ENCODE measurements at regions not wholly inside any gene's neighbourhood (a gene's known extent, or its start where the extent isn't known, plus 50 kb on each side); places are given as distances from the start of the nearest gene placed in this dataset.

GRCh38 chr10:78262860-78263259 is 229.2 kb downstream of the RPS24 start:
- 95% methylated on average over 8 of the region's 8 CpGs for WGBS (ENCODE audit: low lambda C conversion rate)
- Histone ChIP-seq H2AFZ (ENCODE audit: low read depth) (no peak overlapping the region; the same call in 1 of the 2 replicates), H3K4me3 (ENCODE audit: low read depth in 2 of 2, low read length in 1 of 2) (no peak overlapping the region), H3K27ac (ENCODE audit: low read depth in 2 of 2, low read length in 1 of 2) (peak overlapping the region in 1 of 2 experiments; percentile 90; a peak in 2 of 4 replicates), H4K20me1 (ENCODE audit: insufficient read depth) (no peaks in the 10 kb centered on the region), H3K79me2 (ENCODE audit: insufficient read depth) (no peaks in the 10 kb centered on the region), H3K27me3 (ENCODE audit: insufficient read depth) (no peaks in the 10 kb centered on the region), H3K36me3 (replicated peaks in 1 of 2; ENCODE audit: control insufficient read depth in 1 of 2, insufficient read depth in 2 of 2, low read length in 1 of 2) (no peaks in the 10 kb centered on the region), H3K9me2 (no peaks in the 10 kb centered on the region), H3F3A (replicated peaks; ENCODE audit: insufficient read depth) (peaks cover 15% of the 10 kb centered on the region), H3K9ac (peak overlapping the region; percentile 57; the same call in 1 of the 2 replicates), H3K4me2 (no peak overlapping the region), H3K4me1 (ENCODE audit: control insufficient read depth in 1 of 2, insufficient read depth in 2 of 2, low read depth in 1 of 2, low read length in 1 of 2) (peaks cover 17 to 58% of the 10 kb centered on the region in 2 experiments), H3K9me3 (no peaks in the 10 kb centered on the region)
- ChIA-PET CTCF (interaction anchor here (1.1 kb wide), 1 partner anchor 26 kb away, joined by 5 read pairs; no protein-coding TSS in a partner anchor), POLR2A (no interaction called here)
- DNase-seq, result no peak
- no peak for TF ChIP-seq ELF1 (IDR thresholded peaks at IDR 0.05)
- no peak for TF ChIP-seq RXRA (IDR thresholded peaks at IDR 0.05; ENCODE audit: borderline replicate concordance, low read depth)
- TF ChIP-seq MAX (IDR thresholded peaks at IDR 0.05; ENCODE audit: low read depth), result no peak
- no peak for TF ChIP-seq IRF3 (IDR thresholded peaks at IDR 0.05; ENCODE audit: low read depth, low read length)
- no peak for TF ChIP-seq USF1 (IDR thresholded peaks at IDR 0.05; ENCODE audit: borderline replicate concordance, low read depth)
- no peak for TF ChIP-seq MEF2A (IDR thresholded peaks at IDR 0.05; ENCODE audit: borderline replicate concordance, low read depth)
- no peak for TF ChIP-seq TEAD4 (IDR thresholded peaks at IDR 0.05; ENCODE audit: borderline replicate concordance, insufficient read depth)
- TF ChIP-seq PBX3 (IDR thresholded peaks at IDR 0.05), result no peak
- TF ChIP-seq FOXM1 (IDR thresholded peaks at IDR 0.05; ENCODE audit: low read depth), result no peak
- no peak for TF ChIP-seq GATA2 (CRISPR knock-in tag; IDR thresholded peaks at IDR 0.05)
- TF ChIP-seq NFIC (IDR thresholded peaks at IDR 0.05; ENCODE audit: borderline replicate concordance), result no peak
- no peak for TF ChIP-seq TCF12 (IDR thresholded peaks at IDR 0.05)
- TF ChIP-seq CHD2 (IDR thresholded peaks at IDR 0.05; ENCODE audit: low read length, partially characterized antibody), result no peak
- TF ChIP-seq EP300 (IDR thresholded peaks at IDR 0.05; ENCODE audit: borderline replicate concordance in 1 of 2, low read depth in 1 of 2, low read length in 1 of 2), result no peak
- no peak for TF ChIP-seq EZH2phosphoT487 (IDR thresholded peaks at IDR 0.05; ENCODE audit: borderline replicate concordance, low read depth)
- TF ChIP-seq ZBTB33 (IDR thresholded peaks at IDR 0.05; ENCODE audit: borderline replicate concordance, low read depth), result no peak
